Natural killer cell (primary cell): ENCODE measurements at regions not wholly inside any gene's neighbourhood (a gene's known extent, or its start where the extent isn't known, plus 50 kb on each side); places are given as distances from the start of the nearest gene placed in this dataset.

ENCODE experiments used
- ATAC-seq, 3 donors: fragments of 150-1000 bp in 2 of 3; fragments of 200-7000 bp in 1 of 3; cut with Tn5 transposase; 1 replicate in 1 of 3; 2 replicates in 2 of 3; pipeline ENCODE4 v1.10.0; 2021; ENCODE audit warnings: mild to moderate bottlenecking in 2 of 3, moderate library complexity in 2 of 3
- DNase-seq, 2 donors: peaks; one replicate each; pipeline versions ENCODE4 v3.0.0 to v3.0.0-alpha.2; 2013 to 2021; ENCODE audit warnings: mixed read lengths in 1 of 2
- H3K27ac ChIP-seq: one replicate; pipeline ENCODE4 v1.5.1; 2013; ENCODE audit warnings: mild to moderate bottlenecking, low read length
- H3K27me3 ChIP-seq: one replicate; pipeline ENCODE4 v1.6.1; 2013; ENCODE audit warnings: low read length; ENCODE audit not compliant: control insufficient read depth, insufficient read depth
- H3K36me3 ChIP-seq: one replicate; pipeline ENCODE4 v1.6.1; 2013; ENCODE audit warnings: low read length; ENCODE audit not compliant: control insufficient read depth, insufficient read depth
- H3K4me1 ChIP-seq: one replicate; pipeline ENCODE4 v1.6.1; 2013; ENCODE audit warnings: low read length; ENCODE audit not compliant: control insufficient read depth, insufficient read depth
- H3K4me3 ChIP-seq: one replicate; pipeline ENCODE4 v1.5.1; 2013; ENCODE audit warnings: low read length
- H3K9me3 ChIP-seq: one replicate; pipeline ENCODE4 v1.6.1; 2013; ENCODE audit warnings: low read length; ENCODE audit not compliant: control insufficient read depth, insufficient read depth
- H3K27ac Mint-ChIP-seq, 2 donors: one replicate each; pipeline ENCODE4 v1.8.0; 2022; ENCODE audit warnings: mild to moderate bottlenecking in 2 of 2, mixed read lengths in 2 of 2, moderate library complexity in 1 of 2
- H3K27me3 Mint-ChIP-seq, 2 donors: one replicate each; pipeline ENCODE4 v1.8.0; 2022; ENCODE audit warnings: low read depth in 2 of 2, mixed read lengths in 2 of 2
- H3K36me3 Mint-ChIP-seq: one replicate; pipeline ENCODE4 v1.8.0; 2022; ENCODE audit warnings: mixed read lengths
- H3K4me1 Mint-ChIP-seq, 2 donors: one replicate each; pipeline ENCODE4 v1.8.0; 2022; ENCODE audit warnings: mixed read lengths in 2 of 2
- H3K4me3 Mint-ChIP-seq: one replicate; pipeline ENCODE4 v1.8.0; 2022; ENCODE audit warnings: mild to moderate bottlenecking, moderate library complexity, mixed read lengths
- H3K9me3 Mint-ChIP-seq, 2 donors: one replicate each; pipeline ENCODE4 v1.8.0; 2022; ENCODE audit warnings: mixed read lengths in 2 of 2
- CTCF ChIP-seq: fragments of 200-600 bp; IDR thresholded peaks from one replicate; pipeline ENCODE4 v1.8.0; 2022; ENCODE audit warnings: antibody characterized with exemption
- WGBS: methylation state at CpG from one replicate; pipeline ENCODE4 v1.1.7; 2013; ENCODE audit warnings: missing lambda C conversion rate; ENCODE audit not compliant: insufficient coverage; 5-methylcytosine and 5-hydroxymethylcytosine counted together
- intact Hi-C: fragments of 100-400 bp; cut with micrococcal nuclease; formaldehyde crosslinking; loops from one replicate; pipeline ENCODE4 v1.14.2; 2022

DNA sequence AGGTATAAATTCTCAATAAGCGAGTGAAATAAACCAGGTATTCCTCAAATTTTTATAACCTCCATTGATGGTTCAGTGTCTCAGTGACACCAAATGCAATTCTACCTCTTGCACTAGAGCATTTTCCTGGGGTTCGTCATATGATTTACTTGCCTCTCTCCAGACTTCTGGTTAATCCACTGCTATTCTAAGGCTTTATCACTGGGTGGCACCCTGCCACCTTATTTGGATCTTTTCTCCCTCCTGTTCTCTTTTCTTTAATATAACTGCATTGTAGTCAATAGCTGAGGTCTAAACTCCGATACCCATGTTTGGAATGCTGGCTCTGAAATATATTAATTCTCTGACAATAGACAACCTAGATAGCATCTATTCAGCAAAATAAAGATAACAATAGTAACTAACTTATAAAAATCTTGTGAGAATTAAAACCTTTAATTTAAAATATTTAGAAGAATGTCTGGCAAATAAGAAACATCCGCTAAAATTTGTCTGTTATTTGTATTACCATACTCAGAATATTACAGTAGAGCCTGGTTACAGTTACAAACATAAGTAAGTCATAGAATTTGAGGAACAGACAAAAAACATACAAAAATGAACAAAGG, 436.4 kb downstream of the PLA2G4A start:
- no peaks in the 10 kb centered on the region for H3K4me1 Mint-ChIP-seq
- H3K4me1 ChIP-seq, result no peaks in the 10 kb centered on the region
- no peaks in the 10 kb centered on the region for H3K27me3 ChIP-seq
- no peak overlapping the region for H3K4me3 Mint-ChIP-seq
- no peaks in the 10 kb centered on the region for H3K27me3 Mint-ChIP-seq
- DNase-seq (no peak), ATAC-seq (no peak)
- H3K36me3 Mint-ChIP-seq, result no peaks in the 10 kb centered on the region
- WGBS, result 52% methylated on average over 2 of the region's 4 CpGs
- no peak overlapping the region for H3K27ac Mint-ChIP-seq
- no peaks in the 10 kb centered on the region for H3K9me3 ChIP-seq
- no peak overlapping the region for H3K4me3 ChIP-seq
- no peak overlapping the region for H3K27ac ChIP-seq
- no peak for TF ChIP-seq CTCF
- no peaks in the 10 kb centered on the region for H3K36me3 ChIP-seq
- intact Hi-C loops, result no loop called here
- peaks cover 6 to 7% of the 10 kb centered on the region in 2 donors for H3K9me3 Mint-ChIP-seq

DNA sequence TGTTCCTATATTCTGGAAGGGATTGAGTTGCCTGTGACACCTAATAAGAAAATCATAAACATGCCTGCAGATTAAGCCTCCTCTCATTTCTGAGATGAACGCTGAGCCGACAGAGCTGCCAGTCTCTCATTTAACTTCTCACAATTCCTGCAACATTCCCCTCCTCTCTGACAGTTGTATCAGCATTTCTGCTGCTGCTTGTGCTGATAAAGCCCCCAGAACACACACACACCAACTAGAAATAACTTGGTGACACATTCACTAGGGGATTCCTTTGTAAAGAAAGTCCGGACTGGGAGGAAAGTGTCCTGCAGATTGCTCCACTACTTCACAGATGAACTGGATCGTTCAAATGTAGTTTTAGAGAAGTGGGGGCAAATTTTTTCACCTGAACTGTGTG, 437.3 kb downstream of the PLA2G4A start:
- WGBS, result 89% methylated on average over 4 of the region's 4 CpGs
- Mint-ChIP-seq H3K4me1 (no peaks in the 10 kb centered on the region), H3K4me3 (no peak overlapping the region), H3K36me3 (peaks cover 1% of the 10 kb centered on the region), H3K27ac (no peak overlapping the region), H3K27me3 (no peaks in the 10 kb centered on the region), H3K9me3 (peaks cover 2 to 7% of the 10 kb centered on the region in 2 donors)
- no peaks in the 10 kb centered on the region for H3K4me1 ChIP-seq
- no peak overlapping the region for H3K4me3 ChIP-seq
- DNase-seq (no peak), ATAC-seq (no peak)
- no peak overlapping the region for H3K27ac ChIP-seq
- H3K36me3 ChIP-seq, result no peaks in the 10 kb centered on the region
- H3K9me3 ChIP-seq, result no peaks in the 10 kb centered on the region
- no peak for TF ChIP-seq CTCF
- H3K27me3 ChIP-seq, result no peaks in the 10 kb centered on the region
- intact Hi-C loops, result no loop called here

- H3K27ac ChIP-seq, result no peak overlapping the region
- H3K4me3 ChIP-seq, result no peak overlapping the region
- H3K4me1 ChIP-seq, result no peaks in the 10 kb centered on the region
- H3K4me3 Mint-ChIP-seq, result no peak overlapping the region
- peaks cover 4% of the 10 kb centered on the region for H3K36me3 Mint-ChIP-seq
- H3K4me1 Mint-ChIP-seq, result no peaks in the 10 kb centered on the region
- H3K9me3 ChIP-seq, result no peaks in the 10 kb centered on the region
- ATAC-seq (no peak), DNase-seq (no peak)
- H3K9me3 Mint-ChIP-seq, result peaks cover 5 to 9% of the 10 kb centered on the region in 2 donors
- intact Hi-C loops, result no loop called here
- TF ChIP-seq CTCF, result no peak
- no peaks in the 10 kb centered on the region for H3K27me3 Mint-ChIP-seq
- no peaks in the 10 kb centered on the region for H3K36me3 ChIP-seq
- 71% methylated on average over 1 of the region's 1 CpG for WGBS
- no peaks in the 10 kb centered on the region for H3K27me3 ChIP-seq
- H3K27ac Mint-ChIP-seq, result no peak overlapping the region
Observed at GRCh38 chr1:187267827-187268226, 439.1 kb downstream of the PLA2G4A start.

DNA sequence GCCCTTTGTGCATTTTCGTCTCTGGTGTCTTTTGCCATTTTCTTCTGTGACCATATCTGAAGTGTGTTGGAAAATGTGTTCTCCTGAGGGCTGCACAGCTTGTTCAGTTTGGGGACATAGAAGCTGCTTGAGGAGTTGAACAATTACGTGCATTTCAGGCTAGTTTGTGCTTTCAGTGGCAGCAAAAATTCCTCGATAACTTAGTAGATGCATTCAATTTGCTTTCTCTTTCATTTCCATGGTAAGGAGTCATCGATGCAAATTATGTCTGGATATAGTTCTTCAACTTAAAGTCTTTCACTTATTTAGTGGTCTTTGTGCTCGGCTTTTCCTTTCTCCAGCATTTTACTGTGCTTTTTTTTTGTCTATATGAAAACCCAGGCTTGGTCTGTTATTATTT, 441.5 kb downstream of the PLA2G4A start:
- no peak overlapping the region for H3K4me3 ChIP-seq
- H3K9me3 ChIP-seq, result no peaks in the 10 kb centered on the region
- no peaks in the 10 kb centered on the region for H3K4me1 Mint-ChIP-seq
- no peaks in the 10 kb centered on the region for H3K4me1 ChIP-seq
- peaks cover 9% of the 10 kb centered on the region in 2 donors for H3K9me3 Mint-ChIP-seq
- no peaks in the 10 kb centered on the region for H3K27me3 Mint-ChIP-seq
- H3K36me3 Mint-ChIP-seq, result peaks cover 4% of the 10 kb centered on the region
- DNase-seq (no peak), ATAC-seq (no peak)
- H3K27me3 ChIP-seq, result no peaks in the 10 kb centered on the region
- H3K27ac Mint-ChIP-seq, result no peak overlapping the region
- TF ChIP-seq CTCF, result no peak
- intact Hi-C loops, result no loop called here
- no peak overlapping the region for H3K27ac ChIP-seq
- 87% methylated on average over 5 of the region's 5 CpGs for WGBS
- H3K36me3 ChIP-seq, result no peaks in the 10 kb centered on the region
- H3K4me3 Mint-ChIP-seq, result no peak overlapping the region
